ENCODE measurements at regions not wholly inside any gene's neighbourhood (a gene's known extent, or its start where the extent isn't known, plus 50 kb on each side); places are given as distances from the start of the nearest gene placed in this dataset.

DNA sequence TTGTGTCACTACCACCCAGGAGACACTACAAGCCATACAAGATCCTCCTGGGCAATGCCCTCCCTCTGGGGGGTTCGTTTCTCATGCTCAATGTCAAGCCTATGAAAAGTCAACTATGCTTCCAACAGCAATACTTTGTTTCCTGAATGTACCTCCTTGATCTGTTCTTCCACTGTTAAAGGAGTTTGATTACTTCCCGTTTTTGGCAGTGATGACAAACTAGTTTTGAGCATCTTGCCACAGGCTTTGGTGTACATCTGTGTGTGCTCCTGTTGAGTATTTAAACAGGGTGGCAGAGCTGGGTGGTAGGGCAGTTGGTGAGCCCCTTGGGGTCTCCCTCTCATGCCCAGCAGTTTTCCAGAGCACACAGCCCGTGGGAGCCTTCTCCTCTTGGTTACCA is 81.4 kb downstream of the IL12A start:
- TF ChIP-seq FOSL2 (IDR thresholded peaks at IDR 0.05) (no peak), FOSL2 (CRISPR knock-in tag; IDR thresholded peaks at IDR 0.05) (no peak), ZSCAN20 (CRISPR knock-in tag; IDR thresholded peaks at IDR 0.05) (no peak)
- TF ChIP-seq, protein P1, sequence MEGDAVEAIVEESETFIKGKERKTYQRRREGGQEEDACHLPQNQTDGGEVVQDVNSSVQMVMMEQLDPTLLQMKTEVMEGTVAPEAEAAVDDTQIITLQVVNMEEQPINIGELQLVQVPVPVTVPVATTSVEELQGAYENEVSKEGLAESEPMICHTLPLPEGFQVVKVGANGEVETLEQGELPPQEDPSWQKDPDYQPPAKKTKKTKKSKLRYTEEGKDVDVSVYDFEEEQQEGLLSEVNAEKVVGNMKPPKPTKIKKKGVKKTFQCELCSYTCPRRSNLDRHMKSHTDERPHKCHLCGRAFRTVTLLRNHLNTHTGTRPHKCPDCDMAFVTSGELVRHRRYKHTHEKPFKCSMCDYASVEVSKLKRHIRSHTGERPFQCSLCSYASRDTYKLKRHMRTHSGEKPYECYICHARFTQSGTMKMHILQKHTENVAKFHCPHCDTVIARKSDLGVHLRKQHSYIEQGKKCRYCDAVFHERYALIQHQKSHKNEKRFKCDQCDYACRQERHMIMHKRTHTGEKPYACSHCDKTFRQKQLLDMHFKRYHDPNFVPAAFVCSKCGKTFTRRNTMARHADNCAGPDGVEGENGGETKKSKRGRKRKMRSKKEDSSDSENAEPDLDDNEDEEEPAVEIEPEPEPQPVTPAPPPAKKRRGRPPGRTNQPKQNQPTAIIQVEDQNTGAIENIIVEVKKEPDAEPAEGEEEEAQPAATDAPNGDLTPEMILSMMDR (IDR thresholded peaks at IDR 0.05) = no peak
